B cell (primary cell): ENCODE measurements at regions not wholly inside any gene's neighbourhood (a gene's known extent, or its start where the extent isn't known, plus 50 kb on each side); places are given as distances from the start of the nearest gene placed in this dataset.

ENCODE experiments used
- ATAC-seq: fragments of 200-7000 bp; cut with Tn5 transposase; one replicate; pipeline ENCODE4 v1.10.0; 2021; ENCODE audit warnings: low read depth, mild to moderate bottlenecking, moderate number of reproducible peaks, moderate library complexity
- CTCF ChIA-PET: fragments of 350-600 bp; sonication (Branson Sonifier 250); formaldehyde crosslinking; loops from one replicate; lab custom pipeline; 2021; ENCODE audit warnings: antibody characterized with exemption, inconsistent platforms; lab: Charles Lee
- POLR2A ChIA-PET: fragments of 350-600 bp; sonication (Branson Sonifier 250); formaldehyde crosslinking; loops from one replicate; lab custom pipeline; 2021; ENCODE audit warnings: antibody characterized with exemption; lab: Charles Lee
- DNase-seq: peaks from one replicate; pipeline ENCODE4 v3.0.0; 2013
- H2AFZ ChIP-seq: 2 replicates; pipeline ENCODE4 v1.6.1; 2012; ENCODE audit warnings: mild to moderate bottlenecking, low read depth, low read length; ENCODE audit not compliant: insufficient read depth, poor library complexity, severe bottlenecking
- H3K27ac ChIP-seq, 2 donors: 1 replicate in 1 of 2; 2 replicates in 1 of 2; pipeline ENCODE4 v1.5.1; 2012 to 2013; ENCODE audit warnings: low read length in 2 of 2, mild to moderate bottlenecking in 2 of 2, moderate library complexity in 1 of 2
- H3K27me3 ChIP-seq, 4 experiments: fragments of 200-600 bp in 1 of 4; sonication (generic) in 1 of 4; replicated peaks in 1 of 4; 1 replicate in 2 of 4; 2 replicates in 2 of 4; pipeline versions ENCODE4 v1.6.1 to v1.7.0; 2013 to 2016; ENCODE audit warnings: low read length in 3 of 4, mild to moderate bottlenecking in 2 of 4, mixed read lengths in 1 of 4, moderate library complexity in 1 of 4; ENCODE audit not compliant: insufficient read depth in 4 of 4, control insufficient read depth in 3 of 4; ENCODE audit errors: control extremely low read depth in 1 of 4
- H3K36me3 ChIP-seq, 2 experiments: replicated peaks in 1 of 2; 1 replicate in 1 of 2; 2 replicates in 1 of 2; pipeline versions ENCODE4 v1.6.1 to v1.7.1; 2013; ENCODE audit warnings: low read length in 1 of 2; ENCODE audit not compliant: insufficient read depth in 2 of 2, control insufficient read depth in 1 of 2; ENCODE audit errors: control extremely low read depth in 1 of 2, extremely low read depth in 1 of 2
- H3K4me1 ChIP-seq, 2 donors: fragments of 200-600 bp in 1 of 2; sonication (generic) in 1 of 2; 1 replicate in 1 of 2; 2 replicates in 1 of 2; pipeline versions ENCODE4 v1.5.1 to v1.6.1; 2013 to 2017; ENCODE audit warnings: low read length in 2 of 2; ENCODE audit not compliant: control insufficient read depth in 2 of 2, insufficient read depth in 2 of 2
- H3K4me2 ChIP-seq: replicated peaks from 2 replicates; pipeline ENCODE3; 2012; ENCODE audit warnings: mild to moderate bottlenecking, low read depth, low read length; ENCODE audit not compliant: poor library complexity, severe bottlenecking
- H3K4me3 ChIP-seq, 5 experiments: fragments of 200-600 bp in 1 of 5; sonication (generic) in 1 of 5; 1 replicate in 3 of 5; 2 replicates in 2 of 5; pipeline versions ENCODE4 v1.5.1 to v1.7.0; 2011 to 2016; ENCODE audit warnings: low read length in 4 of 5, mild to moderate bottlenecking in 4 of 5, low read depth in 2 of 5, control low read depth in 1 of 5, moderate library complexity in 1 of 5; ENCODE audit not compliant: insufficient read depth in 1 of 5; ENCODE audit errors: control extremely low read depth in 1 of 5, extremely low read depth in 1 of 5
- H3K79me2 ChIP-seq: fragments of 200-600 bp; sonication (generic); one replicate; pipeline ENCODE4 v1.6.0; 2016; ENCODE audit warnings: low read length; ENCODE audit not compliant: control insufficient read depth, insufficient read depth
- H3K9ac ChIP-seq: fragments of 200-600 bp; sonication (generic); 2 replicates; pipeline ENCODE4 v1.6.1; 2017; ENCODE audit warnings: mild to moderate bottlenecking, low read length, moderate library complexity
- H3K9me3 ChIP-seq, 3 donors: one replicate each; pipeline versions ENCODE4 v1.6.1 to v1.7.1; 2013; ENCODE audit warnings: low read length in 2 of 3; ENCODE audit not compliant: control insufficient read depth in 2 of 3, insufficient read depth in 1 of 3; ENCODE audit errors: control extremely low read depth in 1 of 3
- H4K20me1 ChIP-seq: 2 replicates; pipeline ENCODE4 v1.6.0; 2012; ENCODE audit warnings: mild to moderate bottlenecking, low read length; ENCODE audit not compliant: insufficient read depth, control insufficient read depth, poor library complexity, severe bottlenecking
- H3K27ac Mint-ChIP-seq: one replicate; pipeline ENCODE4 v1.8.0; 2021; ENCODE audit warnings: mixed read lengths
- H3K27me3 Mint-ChIP-seq: one replicate; pipeline ENCODE4 v1.8.0; 2021; ENCODE audit warnings: mixed read lengths
- H3K4me1 Mint-ChIP-seq: one replicate; pipeline ENCODE4 v1.8.0; 2021; ENCODE audit warnings: mixed read lengths
- H3K4me3 Mint-ChIP-seq: one replicate; pipeline ENCODE4 v1.8.0; 2021; ENCODE audit warnings: mixed read lengths
- H3K9me3 Mint-ChIP-seq: one replicate; pipeline ENCODE4 v1.8.0; 2022; ENCODE audit warnings: mixed read lengths; ENCODE audit not compliant: insufficient read depth
- EZH2 ChIP-seq: IDR thresholded peaks from 2 replicates; pipeline ENCODE4 v1.6.1; 2012; ENCODE audit warnings: borderline replicate concordance, low read depth, mild to moderate bottlenecking, moderate library complexity, low read length; ENCODE audit not compliant: insufficient read depth, poor library complexity, severe bottlenecking
- WGBS: methylation state at CpG from one replicate; pipeline ENCODE4 v1.1.5; 2013; ENCODE audit warnings: missing lambda C conversion rate; ENCODE audit not compliant: insufficient coverage; 5-methylcytosine and 5-hydroxymethylcytosine counted together
- intact Hi-C: fragments of 100-400 bp; cut with micrococcal nuclease; formaldehyde crosslinking; loops from one replicate; pipeline ENCODE4 v1.10.0; 2022
- TF ChIP-seq, protein P1 (sequence below): fragments of 200-600 bp; IDR thresholded peaks from one replicate; pipeline ENCODE4 v1.8.0; 2022; ENCODE audit warnings: antibody characterized with exemption, mild to moderate bottlenecking

DNA sequence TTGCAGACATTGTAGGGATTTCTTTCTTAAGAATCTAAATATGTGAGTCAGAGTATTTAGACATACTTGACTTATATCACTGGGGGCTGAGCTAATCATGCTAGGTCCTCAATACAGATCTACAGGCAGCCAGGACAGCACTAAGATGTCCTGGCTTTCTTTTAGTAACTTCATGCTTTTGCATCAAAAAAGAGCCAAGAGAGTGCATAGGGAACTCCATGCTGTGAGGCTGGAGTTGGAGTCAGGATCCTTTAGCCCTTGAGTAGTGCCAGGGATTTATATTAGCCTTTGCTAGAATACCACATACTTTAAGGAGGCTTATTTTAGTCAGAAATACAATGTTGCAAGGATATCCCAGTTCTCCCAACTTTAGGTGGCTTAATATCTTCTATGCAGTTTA is 289.7 kb downstream of the CCDC85A start:
- POLR2A ChIA-PET: no interaction called here
- no peaks in the 10 kb centered on the region for H3K79me2 ChIP-seq
- CTCF ChIA-PET: no interaction called here
- no peak overlapping the region for H3K4me3 ChIP-seq
- DNase-seq: no peak
- H4K20me1 ChIP-seq: no peaks in the 10 kb centered on the region
- H3K4me2 ChIP-seq: no peak overlapping the region
- H3K9me3 ChIP-seq: peaks cover 0 to 4% (median 0%) of the 10 kb centered on the region in 3 donors
- no peak overlapping the region for H3K27ac Mint-ChIP-seq
- no peaks in the 10 kb centered on the region for H3K36me3 ChIP-seq
- no peaks in the 10 kb centered on the region for H3K4me1 Mint-ChIP-seq
- ATAC-seq: no peak
- H3K27me3 Mint-ChIP-seq: no peaks in the 10 kb centered on the region
- H3K9ac ChIP-seq: no peak overlapping the region
- TF ChIP-seq, protein P1, sequence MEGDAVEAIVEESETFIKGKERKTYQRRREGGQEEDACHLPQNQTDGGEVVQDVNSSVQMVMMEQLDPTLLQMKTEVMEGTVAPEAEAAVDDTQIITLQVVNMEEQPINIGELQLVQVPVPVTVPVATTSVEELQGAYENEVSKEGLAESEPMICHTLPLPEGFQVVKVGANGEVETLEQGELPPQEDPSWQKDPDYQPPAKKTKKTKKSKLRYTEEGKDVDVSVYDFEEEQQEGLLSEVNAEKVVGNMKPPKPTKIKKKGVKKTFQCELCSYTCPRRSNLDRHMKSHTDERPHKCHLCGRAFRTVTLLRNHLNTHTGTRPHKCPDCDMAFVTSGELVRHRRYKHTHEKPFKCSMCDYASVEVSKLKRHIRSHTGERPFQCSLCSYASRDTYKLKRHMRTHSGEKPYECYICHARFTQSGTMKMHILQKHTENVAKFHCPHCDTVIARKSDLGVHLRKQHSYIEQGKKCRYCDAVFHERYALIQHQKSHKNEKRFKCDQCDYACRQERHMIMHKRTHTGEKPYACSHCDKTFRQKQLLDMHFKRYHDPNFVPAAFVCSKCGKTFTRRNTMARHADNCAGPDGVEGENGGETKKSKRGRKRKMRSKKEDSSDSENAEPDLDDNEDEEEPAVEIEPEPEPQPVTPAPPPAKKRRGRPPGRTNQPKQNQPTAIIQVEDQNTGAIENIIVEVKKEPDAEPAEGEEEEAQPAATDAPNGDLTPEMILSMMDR: no peak
- no peak for TF ChIP-seq EZH2
- intact Hi-C loops: no loop called here
- H3K27ac ChIP-seq: no peak overlapping the region
- no peaks in the 10 kb centered on the region for H3K4me1 ChIP-seq
- no peak overlapping the region for H3K4me3 Mint-ChIP-seq
- peaks cover 3% of the 10 kb centered on the region for H3K9me3 Mint-ChIP-seq
- H2AFZ ChIP-seq: no peak overlapping the region
- no peaks in the 10 kb centered on the region for H3K27me3 ChIP-seq

DNA sequence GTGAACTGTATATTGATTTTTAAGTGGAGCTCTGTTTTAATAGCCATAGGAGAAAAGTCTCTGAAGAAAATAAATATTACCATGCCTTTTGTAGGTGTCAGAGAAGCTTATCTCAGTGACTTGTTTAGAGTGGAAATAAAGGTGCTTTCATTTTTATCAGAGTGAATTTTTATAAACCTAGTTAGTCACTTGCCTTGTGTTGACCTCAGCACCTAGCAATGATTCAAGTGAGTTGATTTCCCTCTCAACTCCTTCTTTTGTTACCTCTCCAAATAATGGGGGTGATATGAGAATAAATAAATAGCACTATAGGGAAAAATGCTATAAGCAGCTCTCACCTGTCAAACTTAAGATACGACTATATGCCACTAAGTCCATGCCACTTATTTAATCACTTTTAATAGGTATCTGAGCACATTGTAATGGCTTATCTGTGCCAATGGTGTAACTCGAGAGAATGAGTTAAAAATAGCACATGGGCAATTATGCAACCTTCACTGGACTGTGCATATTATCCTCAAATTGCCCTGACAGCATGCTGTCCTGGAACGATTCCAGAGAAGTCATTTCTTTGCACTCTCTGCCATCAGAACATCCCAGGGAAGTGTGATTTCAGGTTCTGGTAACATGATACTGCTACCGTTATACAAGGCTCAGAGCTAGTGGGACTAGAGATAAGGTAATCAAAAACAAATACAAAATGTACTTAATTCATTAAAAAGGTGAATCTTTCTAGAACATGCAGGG is 290.8 kb downstream of the CCDC85A start:
- H3K27me3 Mint-ChIP-seq: no peaks in the 10 kb centered on the region
- peaks cover 0 to 4% (median 0%) of the 10 kb centered on the region in 3 donors for H3K9me3 ChIP-seq
- H3K9ac ChIP-seq: no peak overlapping the region
- WGBS: 60% methylated on average over 1 of the region's 4 CpGs
- no peak overlapping the region for H3K4me3 ChIP-seq
- CTCF ChIA-PET: no interaction called here
- H3K4me2 ChIP-seq: no peak overlapping the region
- H3K27me3 ChIP-seq: no peaks in the 10 kb centered on the region
- TF ChIP-seq, protein P1: no peak
- no peak for TF ChIP-seq EZH2
- H2AFZ ChIP-seq: no peak overlapping the region
- POLR2A ChIA-PET: no interaction called here
- no peak for ATAC-seq
- H3K36me3 ChIP-seq: no peaks in the 10 kb centered on the region
- H3K27ac Mint-ChIP-seq: no peak overlapping the region
- no peaks in the 10 kb centered on the region for H3K4me1 Mint-ChIP-seq
- no peaks in the 10 kb centered on the region for H3K4me1 ChIP-seq
- H3K79me2 ChIP-seq: no peaks in the 10 kb centered on the region
- H3K27ac ChIP-seq: no peak overlapping the region
- DNase-seq: no peak
- H4K20me1 ChIP-seq: no peaks in the 10 kb centered on the region
- intact Hi-C loops: no loop called here
- H3K4me3 Mint-ChIP-seq: no peak overlapping the region
- H3K9me3 Mint-ChIP-seq: peaks cover 3% of the 10 kb centered on the region
